ENCODE measurements at regions not wholly inside any gene's neighbourhood (a gene's known extent, or its start where the extent isn't known, plus 50 kb on each side); places are given as distances from the start of the nearest gene placed in this dataset.

DNA sequence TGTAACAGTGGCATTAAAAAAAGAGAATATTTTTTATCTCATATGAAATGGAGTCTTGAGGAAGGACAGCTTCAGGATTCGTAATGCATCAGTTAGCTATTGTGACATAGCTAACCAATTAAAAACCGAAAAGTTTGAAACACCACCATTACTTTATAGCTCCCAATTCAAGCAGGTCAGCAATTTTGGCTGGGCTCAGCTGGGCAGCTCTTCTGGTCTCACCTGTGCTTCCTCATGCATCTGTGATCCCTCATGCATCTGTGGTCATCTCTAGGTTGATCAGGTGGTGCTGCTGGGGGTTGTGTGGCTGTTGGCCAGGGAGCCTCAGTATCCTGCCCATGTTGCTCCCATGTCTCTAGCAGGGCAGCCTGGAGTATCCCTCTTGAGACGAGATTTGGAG is 76.7 kb upstream of the KCNA1 start:
- RAD21 ChIA-PET (ENCODE audit: low non-redundant PET in 1 of 2, low total read pairs in 2 of 2, uncharacterized antibody in 2 of 2, unreplicated experiment in 2 of 2): no interaction called here
- ATAC-seq (no peak), DNase-seq (ENCODE audit: low read depth, low spot score) (no peak)
- peaks cover 45% of the 10 kb centered on the region for H3K27me3 ChIP-seq (ENCODE audit: insufficient read depth, low read length)
- TF ChIP-seq SRF (IDR thresholded peaks at IDR 0.05; ENCODE audit: low read depth) (no peak), ELF1 (IDR thresholded peaks at IDR 0.05; ENCODE audit: borderline replicate concordance, low read depth) (no peak), POLR2A (IDR thresholded peaks at IDR 0.05; ENCODE audit: borderline replicate concordance, extremely low read depth, insufficient read depth, insufficient read length) (no peak), FOSL1 (IDR thresholded peaks at IDR 0.05; ENCODE audit: low read depth) (no peak), JUND (IDR thresholded peaks at IDR 0.05) (no peak), YY1 (IDR thresholded peaks at IDR 0.05; ENCODE audit: extremely low read depth, insufficient replicate concordance, low read depth, low read length) (no peak)
- TF ChIP-seq, protein P1, sequence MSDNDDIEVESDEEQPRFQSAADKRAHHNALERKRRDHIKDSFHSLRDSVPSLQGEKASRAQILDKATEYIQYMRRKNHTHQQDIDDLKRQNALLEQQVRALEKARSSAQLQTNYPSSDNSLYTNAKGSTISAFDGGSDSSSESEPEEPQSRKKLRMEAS (IDR thresholded peaks at IDR 0.05): no peak
- no peak overlapping the region for H3K27ac ChIP-seq (ENCODE audit: low read depth, low read length)
- no peaks in the 10 kb centered on the region; a peak in 1 of 4 replicates for H3K4me1 ChIP-seq (ENCODE audit: control insufficient read depth in 1 of 2, insufficient read depth in 2 of 2, low read length in 2 of 2)
- H2AFZ ChIP-seq (ENCODE audit: low read depth, low read length, poor library complexity, severe bottlenecking): no peak overlapping the region
- CTCF ChIA-PET: no interaction called here
- no peaks in the 10 kb centered on the region for H3K9me3 ChIP-seq (ENCODE audit: control insufficient read depth in 1 of 2, insufficient read depth in 1 of 2, low read depth in 1 of 2, low read length in 2 of 2)
- no peaks in the 10 kb centered on the region for H3K79me2 ChIP-seq (ENCODE audit: insufficient read depth, low read length)
- no TSS peak for BruUV-seq (replicated peaks)
- H3K4me3 ChIP-seq (replicated peaks in 1 of 2; ENCODE audit: low read depth in 1 of 2, low read length in 2 of 2): no peak overlapping the region
- H3K4me2 ChIP-seq (ENCODE audit: low read length): no peak overlapping the region
- no peak overlapping the region for H3K9ac ChIP-seq (ENCODE audit: low read length)
- intact Hi-C loops (cut with micrococcal nuclease): no loop called here
- no peaks in the 10 kb centered on the region for H3K9me2 ChIP-seq (ENCODE audit: insufficient read depth)
- no peaks in the 10 kb centered on the region for H4K20me1 ChIP-seq (ENCODE audit: insufficient read depth)
- POLR2A ChIA-PET: no interaction called here
- no peaks in the 10 kb centered on the region for H3K36me3 ChIP-seq (ENCODE audit: control insufficient read depth in 1 of 2, insufficient read depth in 2 of 2, low read length in 2 of 2)

DNA sequence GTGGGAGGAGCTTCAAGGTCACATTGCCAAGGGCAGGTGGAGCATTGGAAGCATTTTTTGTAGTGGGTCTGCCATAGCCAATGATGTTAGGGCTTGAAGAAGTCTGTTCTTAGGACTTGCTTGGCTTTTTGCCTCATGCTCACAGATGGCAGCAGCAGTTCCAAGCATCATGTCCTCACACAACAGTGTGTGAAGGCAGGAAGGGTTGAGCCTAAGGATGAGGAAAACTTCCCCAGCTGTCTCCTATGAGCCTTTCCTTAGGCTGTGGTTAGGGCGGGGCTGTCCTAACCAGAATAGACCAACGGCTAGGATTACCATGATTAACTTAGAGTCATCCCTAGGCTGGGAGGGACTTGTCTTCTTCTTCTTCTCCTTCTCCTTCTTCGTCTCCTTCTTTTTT is 76.2 kb upstream of the KCNA1 start:
- no TSS peak for BruUV-seq (replicated peaks)
- Histone ChIP-seq H3K9me3 (ENCODE audit: control insufficient read depth in 1 of 2, insufficient read depth in 1 of 2, low read depth in 1 of 2, low read length in 2 of 2) (no peaks in the 10 kb centered on the region), H4K20me1 (ENCODE audit: insufficient read depth) (no peaks in the 10 kb centered on the region), H3K4me3 (replicated peaks in 1 of 2; ENCODE audit: low read depth in 1 of 2, low read length in 2 of 2) (no peak overlapping the region), H3K79me2 (ENCODE audit: insufficient read depth, low read length) (no peaks in the 10 kb centered on the region), H3K4me1 (ENCODE audit: control insufficient read depth in 1 of 2, insufficient read depth in 2 of 2, low read length in 2 of 2) (no peaks in the 10 kb centered on the region; a peak in 1 of 4 replicates), H3K36me3 (ENCODE audit: control insufficient read depth in 1 of 2, insufficient read depth in 2 of 2, low read length in 2 of 2) (no peaks in the 10 kb centered on the region), H2AFZ (ENCODE audit: low read depth, low read length, poor library complexity, severe bottlenecking) (no peak overlapping the region), H3K9ac (ENCODE audit: low read length) (no peak overlapping the region), H3K4me2 (ENCODE audit: low read length) (no peak overlapping the region), H3K27ac (ENCODE audit: low read depth, low read length) (no peak overlapping the region), H3K27me3 (ENCODE audit: insufficient read depth, low read length) (peaks cover 44% of the 10 kb centered on the region), H3K9me2 (ENCODE audit: insufficient read depth) (no peaks in the 10 kb centered on the region)
- DNase-seq (ENCODE audit: low read depth, low spot score) (no peak), ATAC-seq (no peak)
- intact Hi-C loops (cut with micrococcal nuclease): no loop called here
- RAD21 ChIA-PET (ENCODE audit: low non-redundant PET in 1 of 2, low total read pairs in 2 of 2, uncharacterized antibody in 2 of 2, unreplicated experiment in 2 of 2): no interaction called here
- TF ChIP-seq EGR1 (IDR thresholded peaks at IDR 0.05; ENCODE audit: low read depth) (no peak), SRF (IDR thresholded peaks at IDR 0.05; ENCODE audit: low read depth) (no peak), POLR2AphosphoS5 (IDR thresholded peaks at IDR 0.05; ENCODE audit: low read depth, low read length) (no peak), TCF7L2 (IDR thresholded peaks at IDR 0.05; ENCODE audit: borderline replicate concordance, extremely low read depth, insufficient read depth, insufficient read length) (no peak), YY1 (IDR thresholded peaks at IDR 0.05; ENCODE audit: extremely low read depth, insufficient replicate concordance, low read depth, low read length) (no peak)
- TF ChIP-seq, protein P2, sequence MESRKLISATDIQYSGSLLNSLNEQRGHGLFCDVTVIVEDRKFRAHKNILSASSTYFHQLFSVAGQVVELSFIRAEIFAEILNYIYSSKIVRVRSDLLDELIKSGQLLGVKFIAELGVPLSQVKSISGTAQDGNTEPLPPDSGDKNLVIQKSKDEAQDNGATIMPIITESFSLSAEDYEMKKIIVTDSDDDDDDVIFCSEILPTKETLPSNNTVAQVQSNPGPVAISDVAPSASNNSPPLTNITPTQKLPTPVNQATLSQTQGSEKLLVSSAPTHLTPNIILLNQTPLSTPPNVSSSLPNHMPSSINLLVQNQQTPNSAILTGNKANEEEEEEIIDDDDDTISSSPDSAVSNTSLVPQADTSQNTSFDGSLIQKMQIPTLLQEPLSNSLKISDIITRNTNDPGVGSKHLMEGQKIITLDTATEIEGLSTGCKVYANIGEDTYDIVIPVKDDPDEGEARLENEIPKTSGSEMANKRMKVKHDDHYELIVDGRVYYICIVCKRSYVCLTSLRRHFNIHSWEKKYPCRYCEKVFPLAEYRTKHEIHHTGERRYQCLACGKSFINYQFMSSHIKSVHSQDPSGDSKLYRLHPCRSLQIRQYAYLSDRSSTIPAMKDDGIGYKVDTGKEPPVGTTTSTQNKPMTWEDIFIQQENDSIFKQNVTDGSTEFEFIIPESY (IDR thresholded peaks at IDR 0.05; ENCODE audit: extremely low read depth, insufficient replicate concordance, low read length): no peak
- TF ChIP-seq, protein P3, sequence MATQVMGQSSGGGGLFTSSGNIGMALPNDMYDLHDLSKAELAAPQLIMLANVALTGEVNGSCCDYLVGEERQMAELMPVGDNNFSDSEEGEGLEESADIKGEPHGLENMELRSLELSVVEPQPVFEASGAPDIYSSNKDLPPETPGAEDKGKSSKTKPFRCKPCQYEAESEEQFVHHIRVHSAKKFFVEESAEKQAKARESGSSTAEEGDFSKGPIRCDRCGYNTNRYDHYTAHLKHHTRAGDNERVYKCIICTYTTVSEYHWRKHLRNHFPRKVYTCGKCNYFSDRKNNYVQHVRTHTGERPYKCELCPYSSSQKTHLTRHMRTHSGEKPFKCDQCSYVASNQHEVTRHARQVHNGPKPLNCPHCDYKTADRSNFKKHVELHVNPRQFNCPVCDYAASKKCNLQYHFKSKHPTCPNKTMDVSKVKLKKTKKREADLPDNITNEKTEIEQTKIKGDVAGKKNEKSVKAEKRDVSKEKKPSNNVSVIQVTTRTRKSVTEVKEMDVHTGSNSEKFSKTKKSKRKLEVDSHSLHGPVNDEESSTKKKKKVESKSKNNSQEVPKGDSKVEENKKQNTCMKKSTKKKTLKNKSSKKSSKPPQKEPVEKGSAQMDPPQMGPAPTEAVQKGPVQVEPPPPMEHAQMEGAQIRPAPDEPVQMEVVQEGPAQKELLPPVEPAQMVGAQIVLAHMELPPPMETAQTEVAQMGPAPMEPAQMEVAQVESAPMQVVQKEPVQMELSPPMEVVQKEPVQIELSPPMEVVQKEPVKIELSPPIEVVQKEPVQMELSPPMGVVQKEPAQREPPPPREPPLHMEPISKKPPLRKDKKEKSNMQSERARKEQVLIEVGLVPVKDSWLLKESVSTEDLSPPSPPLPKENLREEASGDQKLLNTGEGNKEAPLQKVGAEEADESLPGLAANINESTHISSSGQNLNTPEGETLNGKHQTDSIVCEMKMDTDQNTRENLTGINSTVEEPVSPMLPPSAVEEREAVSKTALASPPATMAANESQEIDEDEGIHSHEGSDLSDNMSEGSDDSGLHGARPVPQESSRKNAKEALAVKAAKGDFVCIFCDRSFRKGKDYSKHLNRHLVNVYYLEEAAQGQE (IDR thresholded peaks at IDR 0.05; ENCODE audit: low read depth): no peak
- CTCF ChIA-PET: no interaction called here
- POLR2A ChIA-PET: no interaction called here

All from HCT116 (cell line).